WTC11 (cell line): ENCODE measurements at regions not wholly inside any gene's neighbourhood (a gene's known extent, or its start where the extent isn't known, plus 50 kb on each side); places are given as distances from the start of the nearest gene placed in this dataset.

Source experiments
- ATF1 ChIP-seq: sonication (generic); formaldehyde crosslinking; IDR thresholded peaks from 2 replicates; pipeline ENCODE4 v1.8.1; 2023; ENCODE audit warnings: mild to moderate bottlenecking, moderate library complexity, missing genetic modification reagents
- CBFB ChIP-seq: sonication (generic); formaldehyde crosslinking; IDR thresholded peaks from 2 replicates; pipeline ENCODE4 v1.8.1; 2022; ENCODE audit warnings: mild to moderate bottlenecking, low read depth, missing genetic modification reagents
- TF ChIP-seq, protein P1 (sequence below): fragments of 200-600 bp; IDR thresholded peaks from 2 replicates; pipeline ENCODE4 v1.8.0; 2022; ENCODE audit warnings: antibody characterized with exemption
- TF ChIP-seq, protein P2 (sequence below): sonication (generic); formaldehyde crosslinking; IDR thresholded peaks from 2 replicates; pipeline ENCODE4 v1.8.1; 2022; ENCODE audit warnings: low read depth, mild to moderate bottlenecking, moderate library complexity, missing genetic modification reagents, borderline replicate concordance

GRCh38 chr12:83827860-83828259 is 1084.7 kb downstream of the SLC6A15 start:
- TF ChIP-seq, protein P1, sequence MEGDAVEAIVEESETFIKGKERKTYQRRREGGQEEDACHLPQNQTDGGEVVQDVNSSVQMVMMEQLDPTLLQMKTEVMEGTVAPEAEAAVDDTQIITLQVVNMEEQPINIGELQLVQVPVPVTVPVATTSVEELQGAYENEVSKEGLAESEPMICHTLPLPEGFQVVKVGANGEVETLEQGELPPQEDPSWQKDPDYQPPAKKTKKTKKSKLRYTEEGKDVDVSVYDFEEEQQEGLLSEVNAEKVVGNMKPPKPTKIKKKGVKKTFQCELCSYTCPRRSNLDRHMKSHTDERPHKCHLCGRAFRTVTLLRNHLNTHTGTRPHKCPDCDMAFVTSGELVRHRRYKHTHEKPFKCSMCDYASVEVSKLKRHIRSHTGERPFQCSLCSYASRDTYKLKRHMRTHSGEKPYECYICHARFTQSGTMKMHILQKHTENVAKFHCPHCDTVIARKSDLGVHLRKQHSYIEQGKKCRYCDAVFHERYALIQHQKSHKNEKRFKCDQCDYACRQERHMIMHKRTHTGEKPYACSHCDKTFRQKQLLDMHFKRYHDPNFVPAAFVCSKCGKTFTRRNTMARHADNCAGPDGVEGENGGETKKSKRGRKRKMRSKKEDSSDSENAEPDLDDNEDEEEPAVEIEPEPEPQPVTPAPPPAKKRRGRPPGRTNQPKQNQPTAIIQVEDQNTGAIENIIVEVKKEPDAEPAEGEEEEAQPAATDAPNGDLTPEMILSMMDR, result no peak
- TF ChIP-seq, protein P2, sequence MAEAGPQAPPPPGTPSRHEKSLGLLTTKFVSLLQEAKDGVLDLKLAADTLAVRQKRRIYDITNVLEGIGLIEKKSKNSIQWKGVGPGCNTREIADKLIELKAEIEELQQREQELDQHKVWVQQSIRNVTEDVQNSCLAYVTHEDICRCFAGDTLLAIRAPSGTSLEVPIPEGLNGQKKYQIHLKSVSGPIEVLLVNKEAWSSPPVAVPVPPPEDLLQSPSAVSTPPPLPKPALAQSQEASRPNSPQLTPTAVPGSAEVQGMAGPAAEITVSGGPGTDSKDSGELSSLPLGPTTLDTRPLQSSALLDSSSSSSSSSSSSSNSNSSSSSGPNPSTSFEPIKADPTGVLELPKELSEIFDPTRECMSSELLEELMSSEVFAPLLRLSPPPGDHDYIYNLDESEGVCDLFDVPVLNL (CRISPR knock-in tag), result no peak
- TF ChIP-seq ATF1 (CRISPR knock-in tag) (no peak), CBFB (CRISPR knock-in tag) (no peak)
